NCI-H748 (cell line): ENCODE measurements at regions not wholly inside any gene's neighbourhood (a gene's known extent, or its start where the extent isn't known, plus 50 kb on each side); places are given as distances from the start of the nearest gene placed in this dataset.
A peak's percentile ranks its signal among the peaks of the same experiment; 100 is the strongest.

ENCODE experiments used
- DNase-seq: peaks from one replicate; lab custom pipeline; 2025; ENCODE audit not compliant: unreplicated experiment; lab: John Stamatoyannopoulos, UW

GRCh38 chr13:59471106-59471505 is 692.6 kb downstream of the DIAPH3 start:
- DNase-seq, result no peak

- no peak for DNase-seq
Measured at GRCh38 chr13:59472134-59472533, 691.6 kb downstream of the DIAPH3 start.

- DNase-seq, result no peak
Measured at GRCh38 chr13:59474696-59475095, 689.0 kb downstream of the DIAPH3 start.

- DNase-seq, result no peak
Measured at GRCh38 chr13:59475911-59476310, 687.8 kb downstream of the DIAPH3 start.

- no peak for DNase-seq
Measured at GRCh38 chr13:59476366-59476765, 687.4 kb downstream of the DIAPH3 start.

GRCh38 chr13:59477011-59477410 is 686.7 kb downstream of the DIAPH3 start:
- no peak for DNase-seq

GRCh38 chr13:59478908-59479307 is 684.8 kb downstream of the DIAPH3 start:
- peak; percentile 63 for DNase-seq

- DNase-seq, result no peak
Measured at GRCh38 chr13:59479629-59480028, 684.1 kb downstream of the DIAPH3 start.

GRCh38 chr13:59480396-59481259 is 683.1 kb downstream of the DIAPH3 start:
- DNase-seq, result no peak

- no peak for DNase-seq
Measured at GRCh38 chr13:59483501-59484145, 680.1 kb downstream of the DIAPH3 start.

GRCh38 chr13:59487883-59488282 is 675.8 kb downstream of the DIAPH3 start:
- no peak for DNase-seq

GRCh38 chr13:59488436-59488835 is 675.3 kb downstream of the DIAPH3 start:
- DNase-seq, result no peak

- DNase-seq, result no peak
Measured at GRCh38 chr13:59490651-59491050, 673.1 kb downstream of the DIAPH3 start.

- no peak for DNase-seq
Measured at GRCh38 chr13:59492030-59492636, 671.6 kb downstream of the DIAPH3 start.

GRCh38 chr13:59493436-59493965 is 670.2 kb downstream of the DIAPH3 start:
- DNase-seq, result no peak

GRCh38 chr13:59494151-59494550 is 669.6 kb downstream of the DIAPH3 start:
- DNase-seq, result no peak

- no peak for DNase-seq
Measured at GRCh38 chr13:59494560-59494970, 669.2 kb downstream of the DIAPH3 start.

GRCh38 chr13:59495299-59495698 is 668.4 kb downstream of the DIAPH3 start:
- DNase-seq, result no peak

- no peak for DNase-seq
Measured at GRCh38 chr13:59495936-59496512, 667.7 kb downstream of the DIAPH3 start.

- DNase-seq, result no peak
Measured at GRCh38 chr13:59497621-59498247, 666.0 kb downstream of the DIAPH3 start.

GRCh38 chr13:59501004-59501403 is 662.7 kb downstream of the DIAPH3 start:
- no peak for DNase-seq
